GM21423 (cell line): ENCODE measurements at regions not wholly inside any gene's neighbourhood (a gene's known extent, or its start where the extent isn't known, plus 50 kb on each side); places are given as distances from the start of the nearest gene placed in this dataset.

ENCODE experiments used
- ATAC-seq: cut with Tn5 transposase; IDR thresholded peaks from one replicate; pipeline ENCODE4 v1.9.1; 2021; ENCODE audit warnings: mild to moderate bottlenecking, moderate library complexity; ENCODE audit not compliant: unreplicated experiment

- ATAC-seq: no peak
These were observed 1613.8 kb downstream of the MAT2B start for GRCh38 chr5:165119175-165119574.

- no peak for ATAC-seq
These were observed 1621.2 kb downstream of the MAT2B start for GRCh38 chr5:165126598-165126997.

GRCh38 chr5:165127941-165128340 lies 1622.5 kb downstream of the MAT2B start:
- no peak for ATAC-seq

GRCh38 chr5:165130656-165131055 lies 1625.2 kb downstream of the MAT2B start:
- no peak for ATAC-seq

- ATAC-seq: no peak
These were observed 1628.7 kb downstream of the MAT2B start for GRCh38 chr5:165134155-165134554.

- ATAC-seq: no peak
These were observed 1630.1 kb downstream of the MAT2B start for GRCh38 chr5:165135565-165135964.

- no peak for ATAC-seq
These were observed 1632.3 kb downstream of the MAT2B start for GRCh38 chr5:165137701-165138100.

GRCh38 chr5:165138236-165138635 lies 1632.8 kb downstream of the MAT2B start:
- no peak for ATAC-seq

- no peak for ATAC-seq
These were observed 1633.8 kb downstream of the MAT2B start for GRCh38 chr5:165139262-165139661.

GRCh38 chr5:165139721-165140120 lies 1634.3 kb downstream of the MAT2B start:
- ATAC-seq: no peak

- no peak for ATAC-seq
These were observed 1638.3 kb downstream of the MAT2B start for GRCh38 chr5:165143741-165144140.

- no peak for ATAC-seq
These were observed 1644.0 kb downstream of the MAT2B start for GRCh38 chr5:165149431-165149830.

- ATAC-seq: no peak
These were observed 1646.6 kb downstream of the MAT2B start for GRCh38 chr5:165152058-165152457.

GRCh38 chr5:165157219-165157618 lies 1651.8 kb downstream of the MAT2B start:
- ATAC-seq: no peak

GRCh38 chr5:165161204-165161603 lies 1655.8 kb downstream of the MAT2B start:
- no peak for ATAC-seq

GRCh38 chr5:165163861-165164260 lies 1658.4 kb downstream of the MAT2B start:
- no peak for ATAC-seq

GRCh38 chr5:165173651-165174050 lies 1668.2 kb downstream of the MAT2B start:
- no peak for ATAC-seq

GRCh38 chr5:165175041-165175440 lies 1669.6 kb downstream of the MAT2B start:
- no peak for ATAC-seq

GRCh38 chr5:165184183-165184582 lies 1678.8 kb downstream of the MAT2B start:
- ATAC-seq: no peak

- ATAC-seq: no peak
These were observed 1680.3 kb downstream of the MAT2B start for GRCh38 chr5:165185716-165186115.

- no peak for ATAC-seq
These were observed 1682.4 kb downstream of the MAT2B start for GRCh38 chr5:165187815-165188214.

GRCh38 chr5:165188556-165189175 lies 1683.2 kb downstream of the MAT2B start:
- no peak for ATAC-seq

- ATAC-seq: no peak
These were observed 1691.5 kb downstream of the MAT2B start for GRCh38 chr5:165196961-165197360.
